Tibial nerve (tissue), 4 donors: ENCODE measurements at regions not wholly inside any gene's neighbourhood (a gene's known extent, or its start where the extent isn't known, plus 50 kb on each side); places are given as distances from the start of the nearest gene placed in this dataset.
"Not testable (repeated sequence)": the region's sequence is repeated elsewhere in the genome, so short reads cannot be mapped to it uniquely, and the experiment has no call there.

Experiments used
- DNase-seq, 2 donors: peaks; one replicate each; pipeline ENCODE4 v3.0.0-alpha.2; 2019; ENCODE audit warnings: low spot score in 2 of 2
- H3K27ac ChIP-seq, 4 donors: fragments of 200-600 bp; sonication (generic) in 3 of 4; one replicate each; pipeline ENCODE4 v1.5.1; 2017 to 2019; ENCODE audit warnings: mild to moderate bottlenecking in 1 of 4
- H3K27me3 ChIP-seq, 2 donors: fragments of 200-600 bp; sonication (generic) in 1 of 2; one replicate each; pipeline versions ENCODE4 v1.5.1 to v1.6.0; 2017 to 2019
- H3K36me3 ChIP-seq, 3 donors: fragments of 200-600 bp; sonication (generic); one replicate each; pipeline ENCODE4 v1.5.1; 2018 to 2019
- H3K4me1 ChIP-seq, 4 donors: fragments of 200-600 bp; sonication (generic) in 3 of 4; one replicate each; pipeline ENCODE4 v1.5.1; 2017 to 2019
- H3K4me3 ChIP-seq, 4 donors: fragments of 200-600 bp; sonication (generic) in 3 of 4; one replicate each; pipeline ENCODE4 v1.5.1; 2017 to 2019; ENCODE audit warnings: mild to moderate bottlenecking in 1 of 4, moderate library complexity in 1 of 4
- H3K9me3 ChIP-seq, 4 donors: fragments of 200-600 bp; sonication (generic) in 3 of 4; one replicate each; pipeline ENCODE4 v1.5.1; 2017 to 2019
- EP300 ChIP-seq, 2 donors: sonication (generic); formaldehyde crosslinking; IDR thresholded peaks; one replicate each; pipeline ENCODE4 v1.6.1; 2017; ENCODE audit warnings: antibody characterized with exemption in 2 of 2, mild to moderate bottlenecking in 1 of 2
- POLR2A ChIP-seq, 2 donors: fragments of 450-650 bp; IDR thresholded peaks; one replicate each; pipeline ENCODE4 v1.6.1; 2017; ENCODE audit warnings: antibody characterized with exemption in 2 of 2, mild to moderate bottlenecking in 2 of 2, moderate library complexity in 2 of 2
- WGBS, 2 donors: methylation state at CpG; one replicate each; pipeline ENCODE4 v1.1.5; 2018; 5-methylcytosine and 5-hydroxymethylcytosine counted together
- TF ChIP-seq, protein P1 (sequence below), 5 experiments: fragments of 200-600 bp in 3 of 5; fragments of 450-650 bp in 2 of 5; sonication (generic) in 3 of 5; IDR thresholded peaks; one replicate each; pipeline ENCODE4 v1.5.1; 2016 to 2019; ENCODE audit warnings: antibody characterized with exemption in 5 of 5, mild to moderate bottlenecking in 3 of 5, moderate library complexity in 2 of 5

DNA sequence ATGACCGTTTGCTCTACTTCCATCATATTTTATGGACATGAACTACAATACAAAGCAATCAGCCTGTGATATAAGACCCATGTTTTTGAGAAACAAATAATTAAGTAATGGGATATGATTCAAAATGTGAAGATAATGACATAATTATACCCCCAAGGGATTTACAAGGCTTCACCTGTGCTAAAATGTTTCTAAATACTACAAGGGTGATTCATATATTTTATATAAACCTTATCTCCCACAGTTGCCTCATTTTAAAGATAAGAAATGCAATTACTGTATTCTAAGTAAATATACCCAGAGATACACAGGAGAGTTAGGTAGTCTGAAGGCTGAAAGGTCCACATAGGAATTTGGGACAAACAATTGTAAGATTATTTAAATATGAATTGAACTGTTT, 662.0 kb upstream of the CHD1 start:
- no peaks in the 10 kb centered on the region for H3K4me1 ChIP-seq
- H3K4me3 ChIP-seq: no peak overlapping the region
- no peak overlapping the region for H3K27ac ChIP-seq
- no peaks in the 10 kb centered on the region for H3K36me3 ChIP-seq
- no peak for TF ChIP-seq EP300 (IDR thresholded peaks at IDR 0.05)
- no peak for TF ChIP-seq POLR2A (IDR thresholded peaks at IDR 0.05)
- TF ChIP-seq, protein P1, sequence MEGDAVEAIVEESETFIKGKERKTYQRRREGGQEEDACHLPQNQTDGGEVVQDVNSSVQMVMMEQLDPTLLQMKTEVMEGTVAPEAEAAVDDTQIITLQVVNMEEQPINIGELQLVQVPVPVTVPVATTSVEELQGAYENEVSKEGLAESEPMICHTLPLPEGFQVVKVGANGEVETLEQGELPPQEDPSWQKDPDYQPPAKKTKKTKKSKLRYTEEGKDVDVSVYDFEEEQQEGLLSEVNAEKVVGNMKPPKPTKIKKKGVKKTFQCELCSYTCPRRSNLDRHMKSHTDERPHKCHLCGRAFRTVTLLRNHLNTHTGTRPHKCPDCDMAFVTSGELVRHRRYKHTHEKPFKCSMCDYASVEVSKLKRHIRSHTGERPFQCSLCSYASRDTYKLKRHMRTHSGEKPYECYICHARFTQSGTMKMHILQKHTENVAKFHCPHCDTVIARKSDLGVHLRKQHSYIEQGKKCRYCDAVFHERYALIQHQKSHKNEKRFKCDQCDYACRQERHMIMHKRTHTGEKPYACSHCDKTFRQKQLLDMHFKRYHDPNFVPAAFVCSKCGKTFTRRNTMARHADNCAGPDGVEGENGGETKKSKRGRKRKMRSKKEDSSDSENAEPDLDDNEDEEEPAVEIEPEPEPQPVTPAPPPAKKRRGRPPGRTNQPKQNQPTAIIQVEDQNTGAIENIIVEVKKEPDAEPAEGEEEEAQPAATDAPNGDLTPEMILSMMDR (IDR thresholded peaks at IDR 0.05): no peak
- DNase-seq: no peak
- WGBS, 2 donors: 88 to 90% methylated on average over 1 of the region's 1 CpG
- no peaks in the 10 kb centered on the region for H3K9me3 ChIP-seq
- no peaks in the 10 kb centered on the region for H3K27me3 ChIP-seq

DNA sequence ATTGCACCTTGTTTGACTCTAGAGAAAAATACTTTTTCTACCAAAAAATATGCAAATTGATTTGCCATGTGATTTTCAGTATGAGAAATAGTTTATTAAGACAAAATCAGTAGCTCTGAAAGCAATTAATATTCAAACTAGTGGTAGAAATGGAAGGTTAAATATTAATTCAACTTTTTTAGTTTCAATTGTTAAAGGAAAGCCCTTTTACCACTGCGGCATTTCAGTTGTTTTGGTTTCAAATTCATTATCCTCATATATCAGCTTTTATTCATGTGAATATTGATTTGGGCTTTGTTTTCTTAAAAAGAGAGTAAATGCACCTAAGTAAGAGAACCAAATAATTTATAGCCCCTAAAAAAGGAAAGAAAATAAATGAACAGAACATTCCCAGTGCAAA, 660.6 kb upstream of the CHD1 start:
- no peak overlapping the region for H3K4me3 ChIP-seq

DNA sequence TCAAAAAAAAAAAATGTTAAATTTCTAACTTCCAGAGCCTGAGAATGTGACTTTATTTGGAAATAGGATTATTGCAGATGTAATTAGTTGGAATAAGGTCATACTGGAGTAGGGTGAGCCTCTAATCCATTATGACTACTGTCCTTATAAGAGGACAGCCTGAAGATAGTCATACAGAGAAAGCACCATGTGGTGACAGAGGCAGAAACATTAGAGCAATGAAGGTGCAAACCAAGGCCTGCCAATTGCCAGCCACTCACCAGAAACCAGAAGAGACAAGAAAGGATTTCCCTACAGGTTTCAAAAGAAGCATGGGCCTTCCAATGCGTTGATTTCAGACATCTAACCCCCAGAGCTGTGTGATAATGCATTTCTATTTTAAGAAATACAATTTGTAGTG, 659.2 kb upstream of the CHD1 start:
- Histone ChIP-seq H3K4me3 (no peak overlapping the region), H3K27ac (no peak overlapping the region), H3K27me3 (no peaks in the 10 kb centered on the region), H3K36me3 (no peaks in the 10 kb centered on the region), H3K9me3 (no peaks in the 10 kb centered on the region), H3K4me1 (no peaks in the 10 kb centered on the region)
- no peak for DNase-seq
- TF ChIP-seq, protein P1 (IDR thresholded peaks at IDR 0.05): no peak
- TF ChIP-seq EP300 (IDR thresholded peaks at IDR 0.05) (no peak), POLR2A (IDR thresholded peaks at IDR 0.05) (no peak)
- WGBS, 2 donors: 69 to 73% methylated on average over 1 of the region's 1 CpG

More for the DNA sequence above, 660.6 kb upstream of the CHD1 start:
- Histone ChIP-seq H3K4me1 (no peaks in the 10 kb centered on the region), H3K9me3 (no peaks in the 10 kb centered on the region), H3K27ac (no peak overlapping the region), H3K27me3 (no peaks in the 10 kb centered on the region), H3K36me3 (no peaks in the 10 kb centered on the region)
- DNase-seq: no peak
- 89 to 97% methylated on average over 1 of the region's 1 CpG for WGBS, 2 donors
- TF ChIP-seq POLR2A (IDR thresholded peaks at IDR 0.05) (no peak), EP300 (IDR thresholded peaks at IDR 0.05) (no peak)

DNA sequence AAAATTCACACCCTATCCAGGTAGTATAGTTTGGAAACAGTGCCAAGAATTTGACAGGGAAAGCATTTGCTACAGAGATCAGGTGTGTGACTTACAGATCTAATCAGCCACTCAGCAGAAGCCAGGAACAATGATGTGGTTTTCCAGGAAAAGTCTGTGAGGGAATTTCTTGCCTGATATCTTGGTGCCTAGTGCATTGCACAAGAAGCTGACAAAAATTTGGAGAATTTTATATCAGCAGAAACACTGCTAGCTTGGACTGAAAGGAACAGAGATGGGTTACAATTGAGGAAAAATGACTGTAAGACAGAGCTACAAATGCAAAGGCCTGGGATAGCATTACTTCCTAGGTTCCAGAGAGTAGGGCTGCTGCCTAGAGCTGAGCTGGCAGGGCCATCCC, 658.1 kb upstream of the CHD1 start:
- no peak for TF ChIP-seq POLR2A (IDR thresholded peaks at IDR 0.05)
- TF ChIP-seq, protein P1 (IDR thresholded peaks at IDR 0.05): no peak
- TF ChIP-seq EP300 (IDR thresholded peaks at IDR 0.05): no peak
- no peak overlapping the region for H3K27ac ChIP-seq
- H3K27me3 ChIP-seq: no peaks in the 10 kb centered on the region
- no peaks in the 10 kb centered on the region for H3K4me1 ChIP-seq
- DNase-seq: no peak
- H3K36me3 ChIP-seq: no peaks in the 10 kb centered on the region
- no peak overlapping the region for H3K4me3 ChIP-seq
- no peaks in the 10 kb centered on the region for H3K9me3 ChIP-seq

DNA sequence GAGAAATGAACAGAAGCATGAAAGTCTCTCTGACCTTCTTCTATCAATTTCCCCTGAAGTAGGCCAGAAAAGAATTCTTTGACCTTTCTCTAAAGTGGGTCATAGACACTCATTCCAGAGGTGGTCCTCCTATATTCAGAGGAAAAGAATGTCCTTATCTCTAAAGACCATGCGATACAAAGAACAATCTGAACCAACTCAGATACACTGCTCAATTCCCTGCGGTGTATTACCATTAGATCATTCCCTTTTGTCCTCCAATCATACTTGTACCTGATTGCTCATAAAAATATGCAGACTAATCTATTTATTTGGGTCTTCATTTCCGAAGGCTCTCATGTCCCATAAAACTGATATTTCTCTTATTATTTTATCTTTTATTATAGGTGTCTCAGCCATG, 652.4 kb upstream of the CHD1 start:
- H3K4me3 ChIP-seq, H3K27me3 ChIP-seq, H3K9me3 ChIP-seq, H3K4me1 ChIP-seq, H3K27ac ChIP-seq, H3K36me3 ChIP-seq, DNase-seq: not testable (repeated sequence)
- WGBS, 2 donors: 53 to 63% methylated on average over 3 of the region's 3 CpGs

DNA sequence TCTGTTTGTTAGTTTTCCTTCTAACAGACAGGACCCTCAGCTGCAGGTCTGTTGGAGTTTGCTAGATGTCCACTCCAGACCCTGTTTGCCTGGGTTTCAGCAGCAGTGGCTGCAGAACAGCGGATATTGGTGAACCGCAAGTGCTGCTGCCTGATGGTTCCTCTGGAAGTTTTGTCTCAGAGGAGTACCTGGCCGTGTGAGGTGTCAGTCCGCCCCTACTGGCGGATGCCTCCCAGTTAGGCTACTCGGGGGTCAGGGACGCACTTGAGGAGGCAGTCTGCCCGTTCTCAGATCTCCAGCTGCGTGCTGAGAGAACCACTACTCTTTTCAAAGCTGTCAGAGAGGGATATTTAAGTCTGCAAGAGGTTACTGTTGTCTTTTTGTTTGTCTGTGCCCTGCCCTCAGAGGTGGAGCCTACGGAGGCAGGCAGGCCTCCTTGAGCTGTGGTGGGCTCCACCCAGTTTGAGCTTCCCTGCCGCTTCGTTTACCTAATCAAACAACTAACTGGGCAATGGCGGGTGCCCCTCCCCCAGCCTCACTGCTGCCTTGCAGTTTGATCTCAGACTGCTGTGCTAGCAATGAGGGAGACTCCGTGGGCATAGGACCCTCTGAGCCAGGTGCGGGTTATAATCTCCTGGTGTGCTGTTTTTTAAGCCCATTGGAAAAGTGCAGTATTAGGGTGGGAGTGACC, 634.3 kb upstream of the CHD1 start:
- not testable (repeated sequence) for DNase-seq, H3K4me3 ChIP-seq, H3K9me3 ChIP-seq, H3K4me1 ChIP-seq, H3K36me3 ChIP-seq, H3K27me3 ChIP-seq, H3K27ac ChIP-seq
- 86 to 93% methylated on average over 15 of the region's 15 CpGs for WGBS, 2 donors
